ENCODE measurements at regions not wholly inside any gene's neighbourhood (a gene's known extent, or its start where the extent isn't known, plus 50 kb on each side); places are given as distances from the start of the nearest gene placed in this dataset.

DNA sequence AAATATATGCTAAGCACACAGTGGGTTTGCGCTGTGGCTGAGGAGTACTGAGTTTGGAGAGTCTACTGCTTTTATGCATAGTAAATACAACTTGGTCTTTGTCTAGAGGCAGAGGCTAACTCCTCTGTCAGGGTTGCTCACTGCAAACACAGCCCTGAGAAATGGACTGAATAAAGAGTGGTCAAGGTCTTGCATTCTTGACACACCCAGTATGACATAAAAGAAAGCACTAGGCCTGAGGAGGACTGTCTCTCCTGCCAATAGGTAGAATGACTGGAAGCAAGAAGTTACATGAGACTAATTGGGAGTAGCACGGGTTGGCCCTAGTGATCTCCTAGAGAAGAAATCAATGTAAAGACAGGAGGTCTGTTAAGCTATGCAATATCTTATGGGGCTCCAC is 367.2 kb upstream of the B3GALT2 start:
- intact Hi-C loops (cut with micrococcal nuclease) (no loop called here), dilution Hi-C loops (cut with MboI; ENCODE audit: extremely low pct_ligation_motif_present, low sequenced_read_pairs) (no loop called here)
- Histone ChIP-seq H3K36me3 (ENCODE audit: control insufficient read depth in 2 of 2, extremely low read depth in 1 of 2, insufficient read depth in 2 of 2, low read length in 2 of 2) (no peaks in the 10 kb centered on the region), H3K79me2 (ENCODE audit: control insufficient read depth, insufficient read depth, low read length) (no peaks in the 10 kb centered on the region), H3K27me3 (ENCODE audit: control insufficient read depth in 2 of 2, insufficient read depth in 2 of 2, low read length in 2 of 2) (no peaks in the 10 kb centered on the region), H2AFZ (ENCODE audit: low read depth, low read length) (no peak overlapping the region), H3K9me1 (replicated peaks; ENCODE audit: control insufficient read depth, extremely low read depth, insufficient read depth, low read length) (no peaks in the 10 kb centered on the region), H3K4me2 (ENCODE audit: insufficient read depth, low read length) (no peak overlapping the region), H3K4me3 (replicated peaks in 1 of 3; ENCODE audit: insufficient read depth in 1 of 3, low read depth in 1 of 3, low read length in 3 of 3) (no peak overlapping the region), H3K9me3 (replicated peaks; ENCODE audit: control insufficient read depth, insufficient read depth, low read length) (no peaks in the 10 kb centered on the region), H4K20me1 (replicated peaks; ENCODE audit: control insufficient read depth, extremely low read depth, insufficient read depth, low read length) (no peaks in the 10 kb centered on the region), H3K27ac (ENCODE audit: insufficient read depth, low read depth, low read length) (no peak overlapping the region), H3K4me1 (ENCODE audit: control insufficient read depth, extremely low read depth, insufficient read depth, low read length) (peaks cover 7% of the 10 kb centered on the region), H3K9ac (replicated peaks; ENCODE audit: extremely low read depth, insufficient read depth, low read length) (no peak overlapping the region)
- CTCF ChIA-PET = no interaction called here
- POLR2A ChIA-PET = no interaction called here
- FAIRE-seq = no peak
- BruUV-seq (replicated peaks) = no TSS peak
- DNase-seq (ENCODE audit: low read depth, low spot score) = no peak
- TF ChIP-seq POLR2AphosphoS5 (IDR thresholded peaks at IDR 0.05; ENCODE audit: insufficient read depth, low read depth, low read length) (no peak), EZH2 (IDR thresholded peaks at IDR 0.05; ENCODE audit: borderline replicate concordance, low read depth, low read length, severe bottlenecking) (no peak), JUN (IDR thresholded peaks at IDR 0.05; ENCODE audit: borderline replicate concordance, insufficient read depth, insufficient read length, low read depth) (no peak), POLR2A (IDR thresholded peaks at IDR 0.05; ENCODE audit: low read depth, low read length) (no peak), FOS (IDR thresholded peaks at IDR 0.05; ENCODE audit: borderline replicate concordance, insufficient read depth, low read length) (no peak), MYC (IDR thresholded peaks at IDR 0.05; ENCODE audit: low read depth, low read length) (no peak), GATA2 (IDR thresholded peaks at IDR 0.05; ENCODE audit: insufficient read depth, insufficient read length, low read depth, low read length) (no peak)
- TF ChIP-seq, protein P1, sequence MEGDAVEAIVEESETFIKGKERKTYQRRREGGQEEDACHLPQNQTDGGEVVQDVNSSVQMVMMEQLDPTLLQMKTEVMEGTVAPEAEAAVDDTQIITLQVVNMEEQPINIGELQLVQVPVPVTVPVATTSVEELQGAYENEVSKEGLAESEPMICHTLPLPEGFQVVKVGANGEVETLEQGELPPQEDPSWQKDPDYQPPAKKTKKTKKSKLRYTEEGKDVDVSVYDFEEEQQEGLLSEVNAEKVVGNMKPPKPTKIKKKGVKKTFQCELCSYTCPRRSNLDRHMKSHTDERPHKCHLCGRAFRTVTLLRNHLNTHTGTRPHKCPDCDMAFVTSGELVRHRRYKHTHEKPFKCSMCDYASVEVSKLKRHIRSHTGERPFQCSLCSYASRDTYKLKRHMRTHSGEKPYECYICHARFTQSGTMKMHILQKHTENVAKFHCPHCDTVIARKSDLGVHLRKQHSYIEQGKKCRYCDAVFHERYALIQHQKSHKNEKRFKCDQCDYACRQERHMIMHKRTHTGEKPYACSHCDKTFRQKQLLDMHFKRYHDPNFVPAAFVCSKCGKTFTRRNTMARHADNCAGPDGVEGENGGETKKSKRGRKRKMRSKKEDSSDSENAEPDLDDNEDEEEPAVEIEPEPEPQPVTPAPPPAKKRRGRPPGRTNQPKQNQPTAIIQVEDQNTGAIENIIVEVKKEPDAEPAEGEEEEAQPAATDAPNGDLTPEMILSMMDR (IDR thresholded peaks at IDR 0.05; ENCODE audit: extremely low read depth in 1 of 2, insufficient read depth in 1 of 2, low read depth in 1 of 2, low read length in 2 of 2) = no peak
- TF ChIP-seq, protein P2, sequence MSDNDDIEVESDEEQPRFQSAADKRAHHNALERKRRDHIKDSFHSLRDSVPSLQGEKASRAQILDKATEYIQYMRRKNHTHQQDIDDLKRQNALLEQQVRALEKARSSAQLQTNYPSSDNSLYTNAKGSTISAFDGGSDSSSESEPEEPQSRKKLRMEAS (IDR thresholded peaks at IDR 0.05; ENCODE audit: insufficient read depth, insufficient read length) = no peak
